NCI-H1105 treated with DMSO at 0.1 percent for 48 hours (cell line): ENCODE measurements at regions not wholly inside any gene's neighbourhood (a gene's known extent, or its start where the extent isn't known, plus 50 kb on each side); places are given as distances from the start of the nearest gene placed in this dataset.
"Not testable (repeated sequence)": the region's sequence is repeated elsewhere in the genome, so short reads cannot be mapped to it uniquely, and the experiment has no call there.

ENCODE experiments used
- DNase-seq: peaks from one replicate; lab custom pipeline; 2025; lab: John Stamatoyannopoulos, UW

DNA sequence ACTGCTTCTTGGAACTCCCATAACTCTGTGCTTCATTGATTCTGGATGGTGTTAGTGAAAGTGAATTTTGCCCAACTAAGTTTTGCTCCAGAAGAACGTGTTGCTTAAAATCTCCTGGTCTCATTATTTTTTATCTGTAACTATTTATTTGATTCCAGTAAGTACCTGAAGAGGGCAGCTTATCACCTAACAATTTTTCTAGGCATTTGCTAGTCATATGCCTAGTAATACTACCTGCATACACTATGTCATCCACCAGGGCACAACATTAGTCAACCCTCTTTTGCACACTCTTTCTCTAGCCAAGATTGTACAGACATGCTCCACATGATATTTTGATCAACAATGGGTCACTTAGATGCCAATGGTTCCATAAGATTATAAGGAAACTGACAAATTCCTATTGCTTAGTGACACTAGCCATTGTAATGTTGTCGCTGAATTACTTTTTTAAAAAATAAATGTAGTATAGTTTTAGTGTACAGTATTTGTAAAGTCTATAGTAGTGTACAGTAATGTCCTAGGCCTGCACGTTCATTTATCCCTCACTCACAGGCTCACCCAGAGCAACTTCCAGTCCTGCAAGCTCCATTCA is 499.9 kb upstream of the AADAT start:
- DNase-seq = peak; percentile 31

DNA sequence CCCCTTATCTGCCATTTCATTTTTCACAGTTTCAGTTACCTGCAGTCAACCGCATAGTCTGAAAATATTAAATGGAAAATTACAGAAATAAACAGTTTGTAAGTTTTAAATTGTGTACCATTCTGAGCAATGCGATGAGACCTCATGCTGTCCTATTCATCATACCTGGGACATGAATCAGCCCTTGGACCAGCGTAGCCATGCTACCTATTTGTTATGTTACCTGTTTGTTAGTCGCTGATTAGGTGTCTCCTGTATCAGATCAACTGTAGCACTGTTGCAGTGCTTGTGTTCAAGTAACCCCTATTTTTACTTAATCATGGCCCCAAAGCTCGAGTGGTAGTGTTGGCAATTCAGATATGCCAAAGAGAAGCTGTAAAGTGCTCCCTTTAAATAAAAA is 492.2 kb upstream of the AADAT start:
- DNase-seq = no peak

DNA sequence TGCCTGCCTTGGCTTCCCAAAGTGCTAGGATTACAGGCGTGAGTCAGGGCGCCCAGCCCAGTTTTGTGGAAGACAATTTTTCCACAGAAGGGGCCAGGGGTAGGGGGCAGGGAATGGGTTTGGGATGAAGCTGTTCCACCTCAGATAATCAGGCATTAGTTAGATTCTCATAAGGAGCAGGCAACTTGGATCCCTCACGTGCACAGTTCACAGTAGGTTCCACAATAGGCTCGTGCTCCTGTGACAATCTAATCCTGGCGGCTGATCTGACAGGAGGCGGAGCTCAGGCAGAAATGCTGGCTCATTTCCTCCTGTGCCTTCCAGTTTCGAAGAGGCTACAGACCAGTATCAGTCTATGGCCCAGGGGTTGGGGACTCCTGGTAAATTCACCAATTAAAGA is 491.6 kb upstream of the AADAT start:
- no peak for DNase-seq

DNA sequence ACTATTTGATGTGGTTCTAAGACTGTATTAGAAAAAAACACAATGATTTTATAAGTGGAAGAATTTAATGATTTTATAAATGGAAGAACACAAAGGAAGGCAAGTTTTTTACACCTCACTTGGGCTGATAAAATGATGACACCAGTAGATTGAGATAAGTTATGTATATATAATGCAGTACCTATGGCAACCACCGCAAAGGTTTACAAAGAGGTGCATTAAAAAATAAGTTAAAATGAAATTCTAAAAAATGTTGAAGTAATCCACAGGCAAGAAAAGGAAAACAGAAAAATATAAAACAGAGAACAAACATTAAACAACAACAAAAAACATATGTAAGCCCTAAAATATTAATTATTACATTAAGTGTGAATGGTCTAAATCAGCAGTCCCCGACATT is 490.9 kb upstream of the AADAT start:
- DNase-seq = no peak

DNA sequence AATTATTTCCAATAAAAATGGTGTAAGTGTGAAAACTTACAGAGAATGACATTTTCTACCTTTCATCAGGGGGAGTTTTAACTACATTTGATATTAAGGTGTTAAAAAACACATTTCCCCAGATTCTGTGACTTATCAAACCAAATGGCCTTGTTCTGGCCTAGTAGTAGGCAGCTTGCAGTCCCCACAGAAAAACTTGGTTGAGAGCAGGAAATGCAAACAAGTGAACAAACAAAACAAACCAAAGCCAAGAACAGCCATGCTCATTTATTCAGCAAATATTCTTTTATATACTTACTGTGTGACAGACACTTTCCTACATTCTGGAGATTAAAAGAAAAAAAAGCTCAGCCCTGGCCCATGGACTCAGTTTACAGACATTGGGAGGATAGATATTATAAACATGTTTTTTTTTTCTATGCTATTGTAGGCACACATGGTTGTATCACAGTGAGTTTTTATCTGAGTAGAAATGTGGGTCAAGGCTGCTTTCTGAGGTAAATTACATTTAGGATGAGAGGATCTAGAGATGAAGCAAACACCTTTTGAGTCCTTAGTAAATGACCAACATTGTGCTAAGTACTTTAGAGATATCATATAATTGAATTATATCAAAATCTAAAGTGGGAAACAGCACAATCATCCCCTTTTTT is 449.2 kb upstream of the AADAT start:
- DNase-seq = no peak

DNA sequence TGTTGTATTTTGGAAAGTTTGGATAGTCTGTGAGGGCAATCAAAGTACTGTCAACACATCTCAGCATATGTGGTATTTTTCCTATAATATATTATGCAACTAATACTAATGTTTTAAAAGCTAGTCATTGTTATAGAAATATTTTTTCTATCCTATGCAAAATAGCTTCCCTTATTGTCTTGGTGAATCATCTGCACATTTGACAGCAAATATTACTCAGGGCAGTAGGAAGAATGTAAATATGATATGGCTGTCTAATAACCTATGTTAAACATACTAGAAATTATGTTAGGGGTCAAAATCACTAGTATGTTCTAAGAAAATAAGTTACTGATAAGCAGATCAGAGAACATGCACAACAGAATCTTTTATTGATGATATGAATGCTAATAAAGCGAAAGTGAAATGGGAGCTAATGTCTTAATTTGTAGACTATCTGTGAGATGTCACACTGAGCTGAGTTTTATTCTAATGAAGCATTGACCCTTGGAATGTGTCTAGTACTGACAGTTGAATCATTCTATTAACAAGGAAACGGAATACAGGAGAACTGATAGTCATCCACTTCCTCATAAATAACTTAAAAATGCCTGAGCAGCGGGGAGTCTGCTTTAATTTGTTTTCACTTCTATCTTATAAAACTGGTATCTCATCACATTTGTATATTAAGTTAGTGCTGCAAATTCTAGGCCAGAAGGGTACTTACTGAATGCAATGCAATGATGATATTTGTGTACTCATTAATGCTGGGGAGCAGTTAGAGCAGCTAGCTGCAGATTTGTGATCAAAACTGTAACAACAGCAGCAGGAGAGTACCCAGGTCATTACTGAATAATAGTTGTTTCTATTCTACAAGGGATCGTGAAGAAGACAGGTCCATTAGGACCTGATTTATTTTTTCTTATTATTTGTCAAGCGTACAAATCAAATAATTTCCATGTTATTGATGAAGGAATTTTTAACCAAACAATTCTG is 440.3 kb upstream of the AADAT start:
- no peak for DNase-seq

DNA sequence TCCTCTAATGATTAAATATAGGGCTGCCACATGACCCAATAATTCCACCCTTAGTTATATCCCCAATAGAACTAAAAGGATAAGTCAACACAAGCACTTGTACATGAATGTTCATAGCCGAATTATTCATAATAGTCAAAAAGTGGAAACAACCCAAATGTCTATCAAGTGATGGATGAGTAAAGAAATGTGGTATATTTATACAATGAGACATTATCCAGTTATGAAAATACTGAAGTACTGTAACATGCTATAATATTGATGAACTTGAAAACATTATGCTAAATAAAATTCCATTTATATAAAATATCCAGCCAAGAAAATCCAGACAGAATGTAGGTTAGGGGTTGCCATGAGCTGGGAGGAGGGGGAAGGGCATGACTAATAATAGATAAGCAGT is 436.7 kb upstream of the AADAT start:
- DNase-seq = no peak

DNA sequence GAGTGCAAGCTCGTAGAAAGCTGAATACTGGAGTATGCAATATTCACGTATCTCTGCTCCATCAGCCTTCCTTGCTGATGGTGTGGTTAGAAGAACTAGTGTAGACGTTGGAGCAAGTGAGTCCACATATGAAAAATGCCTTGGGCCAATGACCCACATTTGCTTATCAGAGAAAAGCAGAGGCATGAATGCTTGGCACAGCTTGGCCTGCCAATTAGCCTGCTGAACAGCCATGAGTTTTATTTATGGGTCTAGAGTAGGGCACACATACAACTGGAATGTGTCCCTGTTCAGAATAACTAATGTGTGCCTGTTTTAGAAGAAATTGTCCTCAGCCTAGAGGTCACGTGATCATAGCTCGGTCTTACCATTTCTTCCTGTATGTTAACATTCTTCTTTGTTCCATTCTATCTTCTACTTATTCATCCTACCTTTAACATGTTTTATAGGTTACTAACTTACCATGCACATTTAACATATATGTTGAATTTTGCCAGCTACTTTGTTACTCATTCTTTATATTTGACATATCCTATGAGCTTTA is 432.7 kb upstream of the AADAT start:
- DNase-seq = no peak

DNA sequence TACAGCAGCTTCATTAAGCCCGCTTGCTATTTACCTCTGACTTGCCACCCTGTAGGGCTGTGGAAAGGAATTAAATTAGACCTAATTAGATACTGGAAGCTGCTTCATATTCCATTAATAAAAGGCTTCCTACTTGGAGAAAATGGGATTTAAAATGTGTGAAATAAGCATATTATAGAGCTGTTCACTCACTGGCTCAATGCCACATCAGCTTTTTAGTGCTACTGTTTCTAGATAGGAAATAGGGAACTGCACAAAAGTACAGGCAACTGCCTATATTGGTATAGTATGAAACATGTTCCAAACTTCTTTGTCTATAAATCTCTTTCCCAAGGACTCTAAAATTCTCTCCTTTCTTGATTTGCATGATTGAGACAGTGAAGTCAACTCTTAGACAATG is 407.9 kb upstream of the AADAT start:
- DNase-seq = peak; percentile 1

DNA sequence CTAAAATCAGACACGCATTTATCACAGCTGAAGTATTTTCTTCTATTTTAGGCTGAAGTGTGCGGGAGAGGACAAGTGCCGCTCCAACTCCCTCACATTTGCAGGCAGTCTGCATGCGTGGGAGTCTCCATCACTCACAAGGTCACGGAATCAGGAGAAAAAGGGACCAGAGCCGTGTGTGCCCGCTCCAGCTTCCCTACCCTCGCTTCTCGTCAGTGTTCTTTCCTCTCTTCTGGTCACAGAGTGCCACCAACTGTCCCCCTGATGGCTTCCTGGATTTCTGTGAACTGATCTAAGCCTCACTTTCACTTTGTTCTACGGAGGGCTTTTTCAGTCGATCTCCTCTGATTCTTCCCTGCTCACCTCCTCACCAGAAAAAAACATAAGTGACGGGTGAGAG is 407.4 kb upstream of the AADAT start:
- peak; percentile 13 for DNase-seq

DNA sequence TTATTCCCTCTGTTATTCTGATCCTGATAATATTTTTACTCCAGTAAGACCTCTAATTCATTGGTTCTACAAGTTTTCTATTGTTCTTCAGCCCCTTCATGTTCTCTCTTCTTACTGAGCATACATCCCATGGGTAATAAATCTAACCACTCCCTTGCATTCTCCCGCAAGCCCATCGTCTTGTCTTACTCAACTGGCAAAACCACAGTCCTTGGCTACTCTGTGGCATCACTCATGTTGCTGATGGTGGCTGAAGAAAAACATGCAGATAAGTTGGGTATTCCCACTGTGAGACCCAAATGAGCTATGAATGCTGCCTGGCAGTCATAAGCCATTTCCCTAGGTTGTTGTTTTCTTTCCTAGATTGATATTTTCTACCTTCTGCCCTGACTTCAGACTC is 402.2 kb upstream of the AADAT start:
- DNase-seq = no peak

DNA sequence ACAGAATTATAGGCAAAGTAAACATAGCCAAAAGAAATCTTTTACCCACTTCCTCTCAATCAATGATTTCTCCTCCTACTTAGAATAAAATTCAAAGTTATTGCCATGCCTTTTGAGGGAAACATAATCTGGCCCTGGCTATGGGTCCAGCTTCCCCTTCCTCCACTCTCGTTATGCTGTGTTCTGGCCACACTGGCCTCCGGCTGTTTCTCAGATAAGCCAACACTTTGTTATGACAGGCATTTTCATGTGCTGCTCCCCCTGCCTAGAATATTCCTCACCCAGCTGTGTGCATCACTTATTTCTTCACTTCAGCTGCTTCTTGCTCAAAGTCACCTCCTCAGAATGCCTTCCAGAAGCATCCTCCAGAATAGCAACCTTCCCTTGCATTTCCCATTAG is 386.6 kb upstream of the AADAT start:
- no peak for DNase-seq

DNA sequence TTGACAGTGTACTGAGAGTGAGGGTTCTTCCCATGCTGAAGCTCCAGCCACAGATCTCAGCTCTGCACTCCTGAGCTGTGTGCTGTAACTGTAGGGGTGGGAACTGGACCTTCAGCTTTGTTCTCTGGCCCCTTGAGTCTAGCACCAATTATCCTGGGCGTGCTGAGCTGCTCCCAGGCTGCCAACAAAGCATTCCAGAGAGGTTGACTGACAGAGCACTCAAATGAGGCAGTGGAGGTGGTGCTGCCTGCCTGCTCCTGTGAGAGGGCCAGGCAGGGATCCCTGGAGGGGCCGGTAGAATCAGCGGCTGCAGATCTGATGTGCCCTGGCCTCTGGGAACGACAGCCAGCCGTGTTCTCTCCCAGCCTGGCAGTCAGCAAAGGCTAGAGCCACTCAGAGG is 375.7 kb upstream of the AADAT start:
- DNase-seq = no peak

DNA sequence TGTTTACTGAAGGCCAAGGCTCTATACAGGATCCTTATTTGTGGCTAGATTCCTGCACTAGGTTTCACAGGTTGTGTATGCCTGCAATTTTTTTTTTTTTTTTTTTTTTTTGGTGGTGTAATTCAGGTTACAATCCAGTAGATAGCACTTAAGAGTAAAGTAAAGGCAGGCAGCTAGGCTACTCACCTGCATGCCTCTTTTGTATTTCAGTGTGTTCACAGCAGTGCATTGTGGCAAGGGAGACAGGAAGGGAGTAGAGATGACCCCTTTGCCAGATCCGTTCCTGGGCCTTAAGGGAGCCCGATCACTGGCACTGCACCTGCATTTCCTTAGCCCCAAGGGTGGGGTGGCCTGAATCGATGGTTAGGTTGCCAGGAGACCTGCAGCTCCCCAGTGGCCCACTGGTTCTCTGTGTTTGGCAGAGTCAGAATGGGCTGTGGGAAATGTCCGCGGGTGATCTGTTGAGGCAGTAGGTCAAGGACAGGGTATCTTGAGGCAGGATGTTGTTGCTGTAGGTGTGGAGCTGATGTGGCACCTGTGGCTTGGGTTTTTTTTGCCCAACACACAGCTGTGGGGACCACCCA is 374.9 kb upstream of the AADAT start:
- no peak for DNase-seq

DNA sequence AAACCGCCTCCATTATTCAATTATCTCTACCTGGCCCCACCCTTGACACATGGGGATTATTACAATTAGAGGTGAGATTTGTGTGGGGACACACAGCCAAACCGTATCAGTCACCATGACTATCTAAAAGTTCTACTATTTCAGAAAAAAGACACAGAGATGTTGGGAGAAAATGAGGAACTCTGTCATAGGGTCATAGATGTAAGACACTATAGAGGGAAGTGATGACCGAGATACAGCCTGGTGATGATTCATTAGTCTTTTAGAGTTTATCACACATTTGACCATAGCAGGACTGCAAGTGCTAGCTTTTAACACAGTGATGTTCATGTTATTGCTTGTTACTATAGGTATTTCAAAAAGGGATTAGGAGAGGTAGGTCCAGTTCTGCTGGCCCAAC is 357.0 kb upstream of the AADAT start:
- DNase-seq = no peak

DNA sequence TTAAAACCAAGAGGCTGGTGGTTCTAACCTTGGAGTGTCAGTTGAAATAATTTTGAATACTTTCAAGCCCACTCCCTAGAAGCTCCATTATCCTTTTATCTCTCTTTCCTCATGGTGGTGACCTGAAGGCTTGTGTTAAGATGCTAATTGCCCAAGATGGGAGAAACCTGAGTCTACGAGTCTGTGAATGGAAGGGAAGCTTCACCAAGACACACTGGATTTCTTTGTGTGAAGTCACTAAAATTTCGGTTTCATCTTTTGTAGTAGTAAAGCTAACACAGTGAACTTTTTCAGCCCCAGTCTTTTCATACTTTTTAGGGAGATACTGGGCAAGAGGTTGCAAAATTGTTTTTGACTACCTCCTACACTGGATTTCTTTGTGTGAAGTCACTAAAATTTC is 351.4 kb upstream of the AADAT start:
- DNase-seq = not testable (repeated sequence)

DNA sequence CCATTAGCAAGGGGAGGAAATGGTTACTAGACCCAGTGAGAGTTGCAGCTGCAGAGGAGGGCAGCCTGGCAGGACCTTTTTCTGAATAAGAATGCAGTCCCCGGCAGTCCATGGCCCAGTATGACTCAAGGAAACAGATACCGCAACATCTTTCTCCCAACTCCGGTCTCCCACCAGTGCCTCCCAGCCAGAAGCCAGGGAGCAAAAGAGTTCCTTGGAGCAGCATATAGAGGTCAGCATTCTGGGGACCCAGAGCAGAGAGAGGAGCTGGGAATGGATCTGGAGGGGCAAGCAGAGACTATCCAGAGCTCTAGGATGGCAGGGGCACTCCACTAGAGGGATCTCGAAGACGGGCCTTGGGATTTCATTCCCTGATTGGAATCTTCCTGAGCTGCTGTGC is 339.2 kb upstream of the AADAT start:
- no peak for DNase-seq

DNA sequence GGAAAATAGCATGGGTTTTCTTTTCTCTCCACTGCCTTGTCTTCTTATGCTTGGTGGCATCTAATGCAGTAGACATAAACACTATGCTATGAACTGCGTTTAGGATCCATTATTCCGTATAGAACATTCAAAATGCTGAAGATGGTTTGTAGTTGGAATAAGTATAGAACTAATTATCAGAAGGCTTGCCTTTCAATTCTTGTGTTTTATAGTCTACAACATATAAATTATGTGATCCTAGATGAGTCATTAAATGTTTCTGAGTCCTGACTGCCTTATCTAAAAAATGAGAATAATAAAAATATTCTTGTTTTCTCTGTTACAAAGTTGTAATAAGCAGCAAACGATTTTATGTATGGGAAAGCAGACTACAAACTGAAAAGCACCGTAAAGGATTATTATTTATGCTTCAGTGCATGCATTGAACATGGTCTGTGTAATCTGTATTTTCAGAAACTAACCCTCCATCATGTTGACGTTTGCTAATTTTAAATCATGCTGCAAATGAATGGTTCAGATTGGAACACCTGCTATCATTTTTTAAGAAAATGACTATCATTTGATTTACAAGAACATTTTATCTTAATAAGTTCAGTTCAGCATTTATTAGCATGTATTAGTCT is 335.9 kb upstream of the AADAT start:
- no peak for DNase-seq

DNA sequence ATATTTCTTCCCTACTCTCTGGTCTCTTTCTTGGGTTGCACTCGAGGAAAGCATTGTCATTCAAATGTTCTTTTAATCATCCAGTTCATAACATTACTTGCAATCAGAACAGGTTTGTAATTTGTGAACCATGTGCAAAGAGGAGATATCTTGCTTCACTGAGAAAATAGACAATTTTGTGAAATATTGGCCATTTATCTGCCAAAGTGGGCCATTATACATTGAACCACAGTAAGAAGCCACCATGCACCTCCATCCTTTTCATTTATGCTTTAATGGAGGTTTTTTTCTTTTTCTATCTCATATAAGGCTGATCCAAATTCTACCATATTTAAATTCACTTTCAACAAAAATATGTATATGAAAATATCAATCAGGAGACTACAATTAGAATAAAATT is 335.3 kb upstream of the AADAT start:
- no peak for DNase-seq

DNA sequence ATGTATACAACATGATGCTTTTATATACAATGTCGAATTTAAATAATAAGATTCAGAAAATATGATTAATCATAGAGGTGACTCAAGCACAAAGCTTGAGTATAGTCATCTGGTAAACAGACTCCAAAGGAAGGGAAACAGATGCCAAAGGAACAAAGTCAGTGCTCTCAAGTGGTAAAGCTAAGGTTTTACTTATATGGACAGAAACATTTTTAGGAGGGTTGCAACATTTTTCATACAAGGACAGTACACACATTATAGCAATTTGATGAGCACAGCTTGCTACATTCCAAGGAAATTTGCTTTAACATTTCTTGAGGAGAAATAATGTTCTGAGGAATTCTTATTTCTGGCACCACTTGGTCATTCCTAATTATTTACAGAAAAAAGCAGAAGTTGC is 333.4 kb upstream of the AADAT start:
- no peak for DNase-seq

DNA sequence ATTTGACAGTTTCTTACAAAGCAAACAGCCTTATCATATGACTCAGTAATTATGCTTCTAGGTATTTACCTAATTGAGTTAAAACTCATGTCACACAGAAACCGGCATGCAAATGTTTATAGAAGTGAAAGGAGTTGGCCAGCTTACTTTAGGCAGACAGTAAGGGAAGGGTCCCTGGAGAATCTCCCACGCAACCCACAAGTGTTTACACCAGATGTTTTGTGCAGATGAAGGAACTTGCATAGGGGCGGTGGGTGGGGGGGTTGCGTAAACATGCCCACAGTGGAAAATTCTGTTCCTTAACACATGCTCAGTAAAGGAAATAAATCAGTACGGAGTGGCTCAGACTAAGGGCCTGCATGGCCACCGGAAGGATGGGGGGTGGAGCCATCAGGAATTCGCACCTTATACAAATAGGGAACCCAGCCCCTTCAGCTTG is 330.5 kb upstream of the AADAT start:
- DNase-seq = no peak

DNA sequence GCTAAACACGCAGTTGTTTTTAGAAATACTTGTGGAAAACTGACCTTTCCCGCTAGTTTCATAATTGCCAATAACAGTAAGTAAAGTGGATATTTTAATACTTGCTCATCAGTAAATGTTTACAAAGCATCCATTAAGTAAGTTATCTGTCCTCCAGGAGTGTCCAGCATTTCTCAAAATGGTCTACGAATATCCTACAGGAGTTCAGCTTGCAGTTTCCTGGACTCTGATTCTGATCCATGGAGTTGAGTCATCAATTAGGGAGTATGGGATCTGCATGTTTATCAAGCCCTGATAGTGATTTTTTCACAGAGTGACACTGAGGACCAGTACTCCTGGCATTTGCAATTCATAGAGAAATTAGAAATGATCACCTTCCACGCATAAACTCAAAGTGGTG is 325.2 kb upstream of the AADAT start:
- no peak for DNase-seq
